Lung microvascular endothelial cell (primary cell): ENCODE measurements at regions not wholly inside any gene's neighbourhood (a gene's known extent, or its start where the extent isn't known, plus 50 kb on each side); places are given as distances from the start of the nearest gene placed in this dataset.

Experiments used
- DNase-seq, 2 donors: peaks; one replicate each; pipeline versions ENCODE4 v3.0.0 to v3.0.0-alpha.2; 2010; ENCODE audit warnings: low read depth in 2 of 2

GRCh38 chr4:3852309-3852708 lies 86.1 kb downstream of the ADRA2C start:
- DNase-seq = no peak

DNA sequence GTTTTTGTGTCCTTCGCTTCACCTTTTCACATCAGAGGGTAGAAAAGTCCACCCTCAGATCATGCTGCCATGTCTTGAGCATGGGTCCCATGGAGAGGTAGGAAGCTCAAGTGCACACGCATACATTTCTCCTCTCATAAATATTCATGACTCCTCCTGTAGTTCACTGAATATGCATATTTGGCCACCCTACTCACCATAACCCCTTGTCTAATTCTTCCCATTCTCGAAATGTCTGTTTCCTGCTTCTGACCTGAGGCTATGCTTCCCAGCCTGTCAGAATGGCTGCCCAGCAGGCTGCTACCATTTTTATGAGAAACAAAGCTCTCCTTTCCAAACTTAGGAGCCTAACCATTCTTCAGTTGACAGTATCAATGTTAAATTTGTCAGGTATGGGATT lies 86.5 kb downstream of the ADRA2C start:
- DNase-seq = no peak

DNA sequence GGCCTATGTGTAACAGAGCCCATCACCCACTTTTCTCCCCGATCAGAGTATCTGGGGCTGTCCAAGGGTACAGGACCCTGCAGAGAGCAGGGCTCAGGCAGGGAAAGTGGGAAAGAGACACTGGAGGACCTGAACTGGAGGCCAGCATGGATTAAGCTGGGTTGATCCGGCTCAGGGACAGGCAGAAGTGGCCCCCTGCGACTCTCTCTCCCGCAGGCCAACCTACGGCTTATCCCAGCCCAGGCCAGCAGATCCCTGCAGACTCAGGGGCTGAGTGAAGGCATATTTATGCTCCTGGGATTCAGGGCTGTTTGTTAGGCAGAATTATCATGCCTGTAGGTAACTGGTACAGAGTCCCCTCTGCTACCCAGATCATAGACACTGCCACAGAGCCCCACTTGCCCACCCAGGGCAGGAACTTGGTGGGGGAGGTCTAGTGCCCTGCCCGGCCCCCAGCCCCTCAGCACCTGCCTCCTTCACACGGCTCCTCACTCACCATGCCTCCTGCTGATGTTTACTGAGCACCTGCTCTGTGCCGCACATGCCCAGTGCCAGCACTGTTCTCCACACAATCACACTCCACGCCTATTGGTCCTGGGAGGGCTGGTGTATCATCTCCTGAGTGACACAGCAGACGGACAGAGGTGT lies 87.3 kb downstream of the ADRA2C start:
- DNase-seq = no peak

GRCh38 chr4:3854661-3855060 lies 88.5 kb downstream of the ADRA2C start:
- DNase-seq = no peak

GRCh38 chr4:3855646-3856045 lies 89.5 kb downstream of the ADRA2C start:
- no peak for DNase-seq

DNA sequence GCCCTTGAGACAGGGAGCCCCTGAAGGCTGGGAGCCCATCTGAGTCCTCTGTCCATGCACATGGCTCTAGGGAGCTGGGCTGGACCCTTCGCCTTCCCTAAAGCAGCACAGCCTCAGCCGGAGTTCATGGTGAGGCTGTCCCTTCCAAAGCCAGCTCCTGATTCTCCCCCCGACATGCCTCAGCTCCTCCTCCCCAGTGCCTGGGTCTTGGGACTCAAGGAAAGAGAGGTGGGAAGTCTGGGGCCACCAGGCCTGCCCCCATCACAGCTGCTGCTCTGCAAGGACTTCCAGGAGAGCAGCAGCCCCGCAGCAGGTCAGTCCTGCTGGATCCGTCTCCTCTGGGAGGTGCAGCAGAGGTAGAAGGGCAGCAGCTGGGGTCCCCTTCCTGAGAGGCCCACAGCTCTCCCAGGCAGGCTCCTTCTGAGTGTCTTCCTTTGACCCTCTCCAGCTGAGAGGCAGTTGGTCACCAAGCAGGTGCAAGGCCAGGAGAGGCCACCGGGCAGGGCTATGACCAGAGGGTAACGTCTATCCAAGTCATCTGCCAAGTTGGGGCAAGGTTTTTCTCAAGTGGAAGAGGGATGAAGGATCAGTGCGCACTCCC lies 90.5 kb downstream of the ADRA2C start:
- DNase-seq = no peak

DNA sequence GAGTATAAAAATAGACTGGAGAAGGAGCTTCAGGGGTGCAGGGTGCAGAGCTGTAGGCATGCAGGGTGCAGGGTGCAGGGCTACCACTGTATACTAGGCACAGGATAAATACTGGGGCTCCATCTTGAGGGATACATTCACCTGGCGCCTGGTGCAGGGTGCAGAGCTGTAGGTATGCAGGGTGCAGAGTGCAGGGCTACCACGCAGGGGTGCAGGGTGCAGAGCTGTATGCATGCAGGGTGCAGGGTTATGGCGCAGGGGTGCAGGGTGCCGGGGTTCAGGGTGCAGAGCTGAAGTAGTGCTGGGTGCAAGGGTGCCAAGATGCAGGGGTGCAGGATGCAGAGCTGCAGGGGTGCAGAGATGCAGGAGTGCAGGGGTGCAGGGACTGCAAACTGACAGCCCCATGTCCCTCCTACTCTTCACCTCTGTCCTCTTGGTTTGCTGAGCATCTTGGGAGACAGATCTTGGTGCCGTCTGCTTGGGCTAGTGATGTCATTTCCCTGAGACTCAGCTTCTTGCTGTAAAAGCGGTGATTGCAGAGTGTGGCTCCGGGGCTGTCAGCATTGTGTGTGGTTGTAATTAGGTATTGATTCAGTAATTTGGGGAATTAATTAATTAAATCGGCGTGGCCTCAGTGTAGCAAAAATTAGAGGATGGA lies 91.2 kb downstream of the ADRA2C start:
- DNase-seq = no peak

DNA sequence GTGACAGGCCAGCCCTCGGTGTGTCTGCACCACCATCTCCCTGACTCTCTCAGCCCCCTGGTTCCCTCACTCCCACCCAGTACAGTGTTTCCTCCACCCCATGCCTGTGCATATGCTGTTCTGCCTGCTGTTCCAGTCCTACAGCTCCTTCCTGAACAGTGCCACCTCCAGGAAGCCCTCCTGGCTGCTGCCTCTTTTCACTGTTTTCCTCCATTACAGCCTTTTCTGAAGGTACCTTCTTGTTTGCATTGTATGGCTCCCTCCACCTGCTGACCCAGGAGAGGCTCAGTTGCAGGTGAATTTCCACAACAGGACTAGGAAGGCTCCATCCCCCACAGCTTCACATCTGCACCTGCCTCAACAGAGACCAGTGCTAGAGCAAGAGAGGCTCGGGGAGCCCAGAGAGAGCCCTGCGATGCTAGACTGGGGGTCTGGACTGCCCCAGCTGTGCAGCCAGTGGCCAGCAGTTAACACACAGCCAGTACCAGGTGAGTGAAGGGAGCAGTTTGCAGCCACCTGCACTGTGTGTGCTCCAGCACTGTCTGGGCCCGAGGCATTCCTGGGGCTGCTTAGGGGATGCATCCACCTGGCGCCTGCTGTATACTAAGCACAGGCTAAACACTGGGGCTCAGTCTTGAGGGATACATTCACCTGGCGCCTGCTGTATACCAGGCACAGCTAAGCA lies 92.0 kb downstream of the ADRA2C start:
- no peak for DNase-seq

- DNase-seq = no peak
These were observed 92.7 kb downstream of the ADRA2C start for GRCh38 chr4:3858765-3859388.

DNA sequence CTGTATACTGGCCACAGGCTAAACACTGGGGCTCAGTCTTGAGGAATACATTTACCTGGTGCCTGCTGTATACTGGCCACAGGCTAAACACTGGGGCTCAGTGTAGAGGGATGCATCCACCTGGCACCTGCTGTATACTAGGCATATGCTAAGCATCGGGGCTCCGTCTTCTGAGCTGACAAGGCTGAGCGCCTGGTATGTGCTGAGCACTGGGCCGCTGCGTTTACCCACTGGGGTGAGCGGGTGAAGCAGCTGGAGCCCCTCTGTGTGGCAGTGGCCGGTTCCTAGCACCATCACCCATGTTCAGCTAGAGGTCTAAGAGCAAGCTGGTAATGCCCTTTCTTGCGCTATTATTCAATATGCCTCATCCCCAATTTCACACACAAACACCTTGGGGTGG lies 93.4 kb downstream of the ADRA2C start:
- no peak for DNase-seq

- no peak for DNase-seq
These were observed 94.1 kb downstream of the ADRA2C start for GRCh38 chr4:3860061-3860912.

DNA sequence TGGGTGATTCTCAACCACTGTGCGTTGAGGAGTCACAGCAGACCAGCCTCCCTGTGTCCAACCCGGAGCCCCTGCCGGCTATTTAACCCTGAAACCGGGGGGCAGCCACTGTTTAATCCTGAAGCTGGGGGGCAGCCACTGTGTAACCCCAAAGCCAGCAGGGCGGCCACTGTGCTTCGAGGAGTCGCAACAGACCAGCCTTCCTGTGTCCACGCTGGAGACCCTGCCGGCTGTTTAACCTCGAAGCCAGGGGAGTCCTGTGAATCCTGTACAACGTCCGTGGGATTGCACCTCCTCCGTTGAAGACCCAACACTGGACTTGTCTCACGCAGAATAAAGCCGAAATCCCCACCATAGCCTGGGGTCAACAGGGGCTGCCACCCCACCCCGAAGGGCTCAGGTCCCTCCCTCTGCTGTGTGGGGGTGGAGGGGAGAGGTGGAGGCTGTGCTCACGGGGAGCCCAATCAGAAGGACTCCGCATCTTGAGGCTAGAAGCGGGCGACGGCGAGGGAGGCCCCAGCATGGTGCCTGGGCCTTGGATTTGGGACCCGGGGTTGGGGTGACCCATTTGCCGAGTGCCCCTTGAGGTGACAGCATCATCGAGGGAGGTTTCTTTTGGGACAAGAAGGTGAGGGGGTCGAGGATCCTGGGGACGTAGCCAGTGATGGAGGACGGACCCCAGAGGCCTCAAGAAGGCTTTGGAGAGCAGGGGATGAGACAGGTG lies 94.9 kb downstream of the ADRA2C start:
- no peak for DNase-seq

- DNase-seq = no peak
These were observed 95.8 kb downstream of the ADRA2C start for GRCh38 chr4:3861720-3862639.

- DNase-seq = peak; percentile 59 to 77
These were observed 96.6 kb downstream of the ADRA2C start for GRCh38 chr4:3862640-3863420.

GRCh38 chr4:3863841-3864741 lies 97.9 kb downstream of the ADRA2C start:
- no peak for DNase-seq

GRCh38 chr4:3864742-3865721 lies 98.8 kb downstream of the ADRA2C start:
- no peak for DNase-seq
